GM18951 (cell line): ENCODE measurements at regions not wholly inside any gene's neighbourhood (a gene's known extent, or its start where the extent isn't known, plus 50 kb on each side); places are given as distances from the start of the nearest gene placed in this dataset.
"Not testable (repeated sequence)": the region's sequence is repeated elsewhere in the genome, so short reads cannot be mapped to it uniquely, and the experiment has no call there.

ENCODE experiments used
- POLR2A ChIP-seq: IDR thresholded peaks from 4 replicates; pipeline ENCODE4 v1.6.1; 2011; ENCODE audit warnings: mild to moderate bottlenecking; ENCODE audit not compliant: insufficient read length, insufficient read depth; ENCODE audit errors: extremely low read depth
- in situ Hi-C: fragments of 300-500 bp; cut with MboI; formaldehyde crosslinking; loops from one replicate; pipeline ENCODE4 v1.12.0; 2022; ENCODE audit warnings: low sequenced_read_pairs, mixed read lengths, inconsistent platforms; ENCODE audit not compliant: unreplicated experiment

DNA sequence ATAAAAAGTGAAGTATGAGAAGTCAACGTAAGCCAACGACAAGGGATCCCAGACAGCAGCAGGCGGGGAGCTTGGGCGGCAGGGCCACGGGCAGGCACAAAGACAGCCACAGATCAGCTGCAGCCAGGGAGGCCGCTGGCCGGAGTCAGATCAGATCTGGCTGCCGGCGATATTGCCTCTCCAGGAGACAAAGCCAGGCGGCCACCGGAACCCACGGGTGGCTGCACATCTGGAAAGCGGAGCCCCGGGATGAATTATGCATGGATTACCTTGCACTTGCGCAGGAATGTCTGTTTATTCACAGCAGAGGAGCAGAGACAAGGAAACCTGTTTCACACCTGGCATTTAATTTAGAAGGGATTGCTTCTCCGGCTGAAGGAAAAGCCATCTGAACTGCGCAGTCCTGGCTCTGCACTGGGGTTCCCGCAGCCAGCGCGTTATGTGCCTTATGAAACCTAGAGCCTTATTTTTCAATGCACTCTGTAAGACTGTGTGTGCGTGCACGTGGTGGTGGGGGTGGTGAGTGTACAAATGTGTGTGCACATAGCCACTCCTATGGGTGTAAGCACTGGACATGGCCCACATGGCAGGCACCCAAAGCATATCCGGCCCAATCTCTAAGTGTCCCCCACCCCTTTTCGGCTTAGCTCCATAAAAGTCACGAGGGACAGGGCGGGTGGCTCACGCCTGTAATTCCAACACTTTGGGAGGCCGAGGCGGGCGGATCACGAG lies 427.8 kb upstream of the MCTP2 start:
- no peak for TF ChIP-seq POLR2A

GRCh38 chr15:93801206-93801605 lies 430.2 kb upstream of the MCTP2 start:
- no peak for TF ChIP-seq POLR2A
- in situ Hi-C loops, result no loop called here

More for the DNA sequence above, 427.8 kb upstream of the MCTP2 start:
- in situ Hi-C loops, result no loop called here

DNA sequence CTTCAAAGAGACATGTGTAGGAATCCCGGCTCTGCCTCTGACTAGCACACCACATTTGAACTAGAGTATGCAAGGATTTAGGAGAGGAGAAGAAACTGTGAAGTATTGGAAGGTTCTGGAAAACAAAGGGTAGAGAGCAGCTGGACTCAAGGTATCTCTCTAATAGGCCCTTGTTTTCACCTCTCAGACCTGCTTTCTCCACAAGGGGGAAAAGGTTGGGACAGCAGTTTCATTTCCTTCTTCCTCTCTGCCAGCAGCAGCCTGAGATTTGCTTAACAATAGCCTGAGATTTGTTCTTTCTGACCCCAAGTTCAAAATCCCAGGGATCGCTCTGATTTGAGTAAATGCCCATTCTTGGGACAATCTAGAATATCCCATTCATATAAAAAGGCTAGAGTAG lies 430.6 kb upstream of the MCTP2 start:
- in situ Hi-C loops, result no loop called here
- no peak for TF ChIP-seq POLR2A

DNA sequence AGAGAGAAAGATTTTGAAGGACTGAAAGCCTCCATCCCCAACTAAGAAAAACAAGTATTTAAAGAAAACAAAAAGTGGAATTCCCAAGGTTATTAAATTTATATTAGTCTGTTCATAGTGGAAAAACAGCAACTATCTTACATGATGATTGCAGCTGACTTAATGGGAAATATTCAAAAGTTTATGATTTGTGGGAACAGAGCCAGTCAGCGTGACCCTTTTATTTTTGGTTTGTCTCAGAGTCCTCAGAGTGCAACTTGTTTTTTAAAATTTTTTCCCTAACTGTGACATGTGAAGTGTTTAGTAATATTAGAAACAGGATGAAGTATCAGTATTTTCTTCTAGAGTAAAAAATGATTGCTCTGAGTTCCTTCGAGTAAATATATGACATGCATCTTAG lies 441.9 kb upstream of the MCTP2 start:
- no peak for TF ChIP-seq POLR2A

GRCh38 chr15:93780073-93780472 lies 451.3 kb upstream of the MCTP2 start:
- no peak for TF ChIP-seq POLR2A
- in situ Hi-C loops, result no loop called here

More for the DNA sequence above, 441.9 kb upstream of the MCTP2 start:
- in situ Hi-C loops, result no loop called here

GRCh38 chr15:93779341-93779740 lies 452.0 kb upstream of the MCTP2 start:
- in situ Hi-C loops, result no loop called here
- no peak for TF ChIP-seq POLR2A

GRCh38 chr15:93771196-93772030 lies 459.9 kb upstream of the MCTP2 start:
- in situ Hi-C loops, result no loop called here
- TF ChIP-seq POLR2A, result no peak

- in situ Hi-C loops, result no loop called here
These were observed 460.6 kb upstream of the MCTP2 start for GRCh38 chr15:93770788-93771187.

GRCh38 chr15:93762036-93762435 lies 469.3 kb upstream of the MCTP2 start:
- no peak for TF ChIP-seq POLR2A
- in situ Hi-C loops, result no loop called here

More at GRCh38 chr15:93770788-93771187, 460.6 kb upstream of the MCTP2 start:
- TF ChIP-seq POLR2A, result no peak

- in situ Hi-C loops, result no loop called here
- TF ChIP-seq POLR2A, result no peak
These were observed 471.7 kb upstream of the MCTP2 start for GRCh38 chr15:93759629-93760028.

DNA sequence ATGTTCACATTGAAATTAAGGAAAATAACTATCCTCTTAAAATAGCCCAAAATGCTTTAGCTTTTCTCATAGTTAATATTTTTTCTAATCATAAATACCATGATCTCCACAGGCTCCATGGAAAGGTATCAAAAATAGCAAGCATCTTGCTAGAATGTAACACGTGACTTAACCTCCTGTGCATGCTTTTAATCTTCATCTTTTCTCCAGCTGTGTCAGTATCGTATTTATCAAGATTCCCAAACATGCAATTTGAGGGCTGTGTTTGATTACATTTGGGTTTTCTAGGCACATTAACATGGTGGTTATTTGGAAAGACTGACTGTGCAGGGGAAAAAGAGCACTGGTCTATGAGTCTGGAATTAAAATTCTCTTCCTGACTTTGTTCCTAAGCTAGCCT lies 472.5 kb upstream of the MCTP2 start:
- no peak for TF ChIP-seq POLR2A
- in situ Hi-C loops, result no loop called here

- in situ Hi-C loops, result no loop called here
These were observed 482.7 kb upstream of the MCTP2 start for GRCh38 chr15:93748710-93749109.

GRCh38 chr15:93734976-93735375 lies 496.4 kb upstream of the MCTP2 start:
- in situ Hi-C loops, result not testable (repeated sequence)

More at GRCh38 chr15:93748710-93749109, 482.7 kb upstream of the MCTP2 start:
- no peak for TF ChIP-seq POLR2A

DNA sequence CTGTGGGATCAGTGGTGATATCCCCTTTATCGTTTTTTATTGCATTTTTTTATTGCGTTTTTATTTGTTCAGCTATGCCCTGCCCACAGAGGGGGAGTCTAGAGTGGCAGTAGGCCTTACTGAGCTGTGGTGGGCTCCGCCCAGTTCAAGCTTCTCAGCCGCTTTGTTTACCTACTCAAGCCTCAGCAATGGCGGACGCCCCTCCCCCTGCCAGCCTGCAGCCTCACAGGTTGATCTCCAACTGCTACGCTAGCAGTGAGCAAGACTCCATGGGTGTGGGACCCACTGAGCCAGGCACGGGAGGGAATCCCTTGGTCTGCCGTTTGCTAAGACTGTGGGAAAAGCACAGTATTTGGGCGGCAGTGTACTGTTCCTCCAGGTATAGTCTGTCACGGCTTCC lies 500.6 kb upstream of the MCTP2 start:
- in situ Hi-C loops, result no loop called here
- no peak for TF ChIP-seq POLR2A
